Endometrium (tissue), 2 donors: ENCODE measurements at regions not wholly inside any gene's neighbourhood (a gene's known extent, or its start where the extent isn't known, plus 50 kb on each side); places are given as distances from the start of the nearest gene placed in this dataset.

Experiments used
- FAIRE-seq: peaks from 2 replicates; lab custom pipeline; 2012; peaks lifted over from hg19 to GRCh38; lab: Jason Lieb, UNC
- donor health status: control.
- donor health status: control.

DNA sequence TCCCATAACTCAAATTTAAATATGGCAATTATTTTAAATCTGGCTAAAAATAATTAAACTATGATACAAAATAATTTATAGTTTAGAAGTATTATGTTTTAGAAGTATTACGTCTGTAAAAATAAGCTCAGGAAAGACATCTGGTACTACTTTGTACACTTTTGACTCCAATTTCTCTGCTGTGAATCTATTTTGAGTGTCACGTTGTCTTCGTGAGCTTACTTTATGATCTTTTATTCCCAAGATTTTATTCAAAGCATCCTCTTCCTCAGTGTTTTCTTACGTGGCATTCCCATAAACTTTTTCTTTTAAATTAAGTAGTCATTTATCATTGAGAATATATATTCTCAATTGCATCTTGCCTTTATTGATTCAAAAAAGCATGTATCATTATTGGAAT lies 223.3 kb upstream of the KCNJ16 start:
- FAIRE-seq, result no peak

DNA sequence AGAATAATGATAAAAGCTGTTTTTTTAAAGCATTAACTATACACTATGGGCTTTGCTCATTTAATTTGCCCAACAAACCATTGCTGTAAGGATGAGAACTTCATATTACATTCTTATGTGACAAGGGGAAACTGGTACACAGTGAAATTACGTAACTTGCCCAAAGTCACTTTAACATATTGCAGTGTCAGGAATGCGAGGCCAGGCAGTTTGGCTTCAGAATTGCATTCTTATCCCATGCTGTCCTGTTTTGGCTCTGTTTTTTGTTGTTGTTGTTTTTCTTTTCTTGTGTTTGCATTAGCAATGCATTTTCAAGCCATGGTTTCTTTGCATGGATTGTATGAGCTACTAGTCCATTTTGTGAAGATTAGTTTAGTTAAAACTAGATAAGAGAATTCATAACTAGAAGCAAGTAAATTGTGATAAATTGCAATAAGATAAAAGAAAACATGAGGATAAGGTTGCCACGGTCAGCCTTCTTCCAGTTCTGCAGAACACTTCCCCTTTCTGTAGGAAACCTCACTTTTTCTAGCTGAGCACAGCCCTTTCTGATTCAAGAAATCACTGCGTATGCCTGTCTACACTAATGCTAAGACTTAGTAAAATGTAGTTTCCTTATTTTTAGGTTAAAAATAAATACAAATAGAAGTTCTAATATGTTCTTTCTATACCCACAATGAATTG lies 221.3 kb upstream of the KCNJ16 start:
- FAIRE-seq, result no peak

GRCh38 chr17:69854225-69854780 lies 220.7 kb upstream of the KCNJ16 start:
- no peak for FAIRE-seq

DNA sequence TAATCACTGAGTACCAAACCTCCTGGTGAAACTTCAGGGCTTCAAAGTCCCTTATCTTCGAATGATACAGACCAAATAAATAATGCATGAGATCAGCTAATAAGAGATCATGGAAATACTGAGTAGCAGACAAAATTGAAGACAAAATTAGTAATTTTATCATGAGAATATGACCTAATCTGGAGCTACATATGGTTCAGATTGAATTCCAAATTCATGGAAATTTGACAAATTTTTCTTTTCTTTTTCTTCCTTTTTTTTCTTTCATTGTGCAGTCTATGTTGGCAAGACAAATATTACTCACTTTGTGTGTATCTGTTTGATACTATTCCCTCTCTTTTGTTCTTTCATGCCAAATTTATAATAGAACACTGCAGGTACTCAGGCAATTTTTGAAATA lies 218.1 kb upstream of the KCNJ16 start:
- no peak for FAIRE-seq

GRCh38 chr17:69857412-69857835 lies 217.6 kb upstream of the KCNJ16 start:
- FAIRE-seq, result no peak

GRCh38 chr17:69858460-69858859 lies 216.6 kb upstream of the KCNJ16 start:
- no peak for FAIRE-seq

DNA sequence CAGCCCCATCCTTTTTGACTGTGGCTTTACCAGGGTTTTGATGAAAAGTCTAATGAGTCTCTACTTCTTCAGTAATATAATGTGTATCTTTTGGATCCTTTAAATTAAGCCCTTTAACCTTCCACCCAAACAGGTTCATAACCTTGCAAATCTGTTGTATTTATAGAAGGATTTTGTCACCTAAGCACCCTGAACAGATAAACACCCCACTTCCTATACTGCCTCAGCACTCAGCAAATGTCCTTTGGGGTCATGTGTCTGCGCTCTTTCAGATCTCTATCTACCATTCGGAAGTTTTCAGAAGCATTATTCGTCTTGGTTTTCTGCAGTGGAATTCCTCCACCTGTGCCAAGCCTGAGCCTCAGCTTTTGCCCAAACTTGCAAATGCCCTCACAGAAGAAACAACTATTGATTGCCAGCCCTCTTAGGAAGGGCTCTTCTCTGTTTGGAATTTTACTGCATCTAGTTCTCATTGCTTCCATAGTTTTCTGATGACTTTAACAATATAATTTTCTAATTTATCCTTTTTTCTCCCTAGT lies 214.8 kb upstream of the KCNJ16 start:
- FAIRE-seq, result no peak

- FAIRE-seq, result no peak
These were observed 210.6 kb upstream of the KCNJ16 start for GRCh38 chr17:69864462-69864861.

GRCh38 chr17:69869667-69870066 lies 205.4 kb upstream of the KCNJ16 start:
- no peak for FAIRE-seq

GRCh38 chr17:69870091-69870530 lies 204.9 kb upstream of the KCNJ16 start:
- FAIRE-seq, result no peak

GRCh38 chr17:69870751-69871199 lies 204.2 kb upstream of the KCNJ16 start:
- FAIRE-seq, result no peak

- FAIRE-seq, result no peak
These were observed 203.7 kb upstream of the KCNJ16 start for GRCh38 chr17:69871318-69871717.

DNA sequence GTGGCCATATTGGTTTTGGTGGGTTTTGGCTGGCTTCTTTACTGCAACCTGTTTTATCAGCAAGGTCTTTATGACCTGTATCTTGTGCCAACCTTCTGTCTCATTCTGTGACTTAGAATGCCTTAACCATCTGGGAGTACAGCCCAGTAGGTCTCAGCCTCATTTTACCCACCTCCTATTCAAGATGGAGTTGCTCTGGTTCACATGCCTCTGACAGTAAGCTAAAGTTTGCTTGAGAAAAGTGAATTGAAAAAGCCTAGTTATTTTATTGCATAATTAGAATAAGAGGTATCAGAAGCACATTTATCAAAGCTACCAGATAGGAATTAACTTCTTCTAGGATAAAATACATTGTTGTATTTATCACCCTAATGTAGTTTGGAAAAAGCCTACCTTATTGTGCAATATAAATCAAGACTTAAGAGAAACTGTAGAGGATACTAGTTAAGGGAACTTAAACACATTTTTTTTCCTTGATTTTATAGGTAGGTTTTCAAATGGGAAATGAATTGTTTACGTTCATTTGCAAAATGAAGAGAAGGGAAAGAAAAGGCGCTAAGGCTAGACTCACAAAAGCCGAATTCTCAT lies 202.3 kb upstream of the KCNJ16 start:
- FAIRE-seq, result no peak

DNA sequence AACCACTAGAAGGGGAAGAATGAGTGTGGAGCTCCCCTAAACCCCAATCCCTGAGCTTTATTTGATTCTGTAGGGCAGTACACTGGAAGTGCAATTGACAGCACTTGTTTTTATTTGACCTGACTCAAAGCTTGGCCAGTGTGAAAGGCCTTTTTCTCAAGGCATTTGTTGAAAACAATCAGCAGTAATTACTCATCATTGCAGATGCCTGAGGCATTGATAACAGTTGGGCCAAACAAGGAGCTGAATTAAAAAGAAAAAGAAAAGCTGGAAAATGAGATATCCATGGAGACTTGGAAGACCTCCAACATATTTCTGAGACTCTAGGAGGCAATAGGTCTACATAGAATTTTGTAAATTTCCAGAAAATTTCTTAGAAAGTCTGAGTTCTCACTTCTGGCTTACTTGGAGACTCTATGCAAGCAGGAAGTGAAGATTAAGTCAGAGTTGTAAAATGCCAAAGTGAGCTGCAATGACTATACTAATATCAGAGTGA lies 200.8 kb upstream of the KCNJ16 start:
- no peak for FAIRE-seq

GRCh38 chr17:69876757-69877156 lies 198.3 kb upstream of the KCNJ16 start:
- FAIRE-seq, result no peak

- FAIRE-seq, result no peak
These were observed 196.4 kb upstream of the KCNJ16 start for GRCh38 chr17:69878661-69879060.

- FAIRE-seq, result no peak
These were observed 195.4 kb upstream of the KCNJ16 start for GRCh38 chr17:69879576-69879975.

- no peak for FAIRE-seq
These were observed 194.4 kb upstream of the KCNJ16 start for GRCh38 chr17:69880591-69881112.

DNA sequence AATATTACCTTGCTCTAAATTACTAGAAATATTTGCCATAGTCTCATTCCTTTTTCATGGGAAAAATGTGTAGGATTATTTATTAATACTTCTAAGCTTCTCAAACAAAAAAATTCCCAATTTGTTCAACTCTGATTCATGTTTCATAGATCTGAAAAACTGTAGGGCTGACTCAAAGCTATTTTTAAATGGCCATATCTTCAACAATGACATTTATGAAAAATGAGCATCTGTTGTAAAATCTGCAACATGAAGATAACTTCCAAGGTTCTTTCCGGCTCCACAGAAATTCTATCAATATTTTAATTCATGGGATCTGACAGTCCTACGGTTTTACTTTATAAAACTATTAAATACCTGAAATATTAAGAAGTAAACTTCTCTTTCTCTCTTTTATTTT lies 192.7 kb upstream of the KCNJ16 start:
- FAIRE-seq, result no peak

GRCh38 chr17:69883120-69883519 lies 191.9 kb upstream of the KCNJ16 start:
- no peak for FAIRE-seq

GRCh38 chr17:69884356-69884755 lies 190.7 kb upstream of the KCNJ16 start:
- no peak for FAIRE-seq

DNA sequence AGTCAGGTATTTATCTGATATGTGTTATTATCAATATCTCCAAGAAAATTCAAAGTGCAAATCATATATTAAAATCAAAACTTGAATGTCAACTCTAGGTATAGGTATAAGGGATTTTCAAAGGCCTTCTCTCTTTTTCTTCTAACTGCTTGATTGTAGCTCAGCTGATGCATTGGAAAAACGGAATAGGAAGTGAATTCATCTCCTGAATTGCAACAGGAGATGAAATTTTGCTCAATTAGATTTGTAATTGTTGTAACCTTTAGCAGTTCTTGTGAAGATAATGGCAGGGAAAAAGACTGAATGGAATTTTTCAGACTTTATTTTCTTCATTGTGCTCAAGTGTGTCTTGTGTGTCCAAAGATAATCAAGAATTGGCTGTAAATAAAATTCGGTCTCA lies 190.2 kb upstream of the KCNJ16 start:
- no peak for FAIRE-seq

GRCh38 chr17:69898601-69899000 lies 176.4 kb upstream of the KCNJ16 start:
- no peak for FAIRE-seq
